ENCODE measurements at regions not wholly inside any gene's neighbourhood (a gene's known extent, or its start where the extent isn't known, plus 50 kb on each side); places are given as distances from the start of the nearest gene placed in this dataset.

- TF ChIP-seq CTCF (IDR thresholded peaks at IDR 0.05), result no peak
- DNase-seq (ENCODE audit: low spot score), result no peak
- Histone ChIP-seq H3K27ac (peak overlapping the region in 1 of 2 donors; percentile 62), H3K27me3 (no peaks in the 10 kb centered on the region), H3K4me1 (peaks cover 0 to 35% of the 10 kb centered on the region in 2 donors), H3K36me3 (no peaks in the 10 kb centered on the region), H3K9me3 (no peaks in the 10 kb centered on the region), H3K4me3 (no peak overlapping the region)
Measured at GRCh38 chr5:124341066-124341858, 405.2 kb downstream of the ZNF608 start.

GRCh38 chr5:124337996-124338395 lies 408.4 kb downstream of the ZNF608 start:
- DNase-seq (ENCODE audit: low spot score), result no peak

GRCh38 chr5:124333298-124333979 lies 413.0 kb downstream of the ZNF608 start:
- DNase-seq (ENCODE audit: low spot score), result no peak
- Histone ChIP-seq H3K27me3 (no peaks in the 10 kb centered on the region), H3K4me1 (no peaks in the 10 kb centered on the region), H3K9me3 (peaks cover 0 to 12% of the 10 kb centered on the region in 2 donors), H3K27ac (no peak overlapping the region), H3K36me3 (no peaks in the 10 kb centered on the region), H3K4me3 (no peak overlapping the region)
- TF ChIP-seq CTCF (IDR thresholded peaks at IDR 0.05), result no peak

More at GRCh38 chr5:124337996-124338395, 408.4 kb downstream of the ZNF608 start:
- Histone ChIP-seq H3K4me3 (no peak overlapping the region), H3K9me3 (no peaks in the 10 kb centered on the region), H3K4me1 (peaks cover 0 to 24% of the 10 kb centered on the region in 2 donors), H3K27me3 (no peaks in the 10 kb centered on the region), H3K27ac (no peak overlapping the region), H3K36me3 (no peaks in the 10 kb centered on the region)
- no peak for TF ChIP-seq CTCF (IDR thresholded peaks at IDR 0.05)

GRCh38 chr5:124332273-124332672 lies 414.2 kb downstream of the ZNF608 start:
- Histone ChIP-seq H3K9me3 (peaks cover 0 to 12% of the 10 kb centered on the region in 2 donors), H3K36me3 (no peaks in the 10 kb centered on the region), H3K4me1 (no peaks in the 10 kb centered on the region), H3K27me3 (no peaks in the 10 kb centered on the region), H3K27ac (no peak overlapping the region), H3K4me3 (no peak overlapping the region)
- DNase-seq (ENCODE audit: low spot score), result no peak
- TF ChIP-seq CTCF (IDR thresholded peaks at IDR 0.05), result no peak

- Histone ChIP-seq H3K9me3 (peaks cover 0 to 12% of the 10 kb centered on the region in 2 donors), H3K27ac (no peak overlapping the region), H3K36me3 (no peaks in the 10 kb centered on the region), H3K4me3 (no peak overlapping the region), H3K4me1 (no peaks in the 10 kb centered on the region), H3K27me3 (no peaks in the 10 kb centered on the region)
- no peak for TF ChIP-seq CTCF (IDR thresholded peaks at IDR 0.05)
- no peak for DNase-seq (ENCODE audit: low spot score)
Measured at GRCh38 chr5:124330595-124331220, 415.7 kb downstream of the ZNF608 start.
